Erythroblast (primary cell): ENCODE measurements at regions not wholly inside any gene's neighbourhood (a gene's known extent, or its start where the extent isn't known, plus 50 kb on each side); places are given as distances from the start of the nearest gene placed in this dataset.

Experiments used
- GATA1 ChIP-seq: IDR thresholded peaks from 2 replicates; pipeline ENCODE4 v1.6.1; 2011; ENCODE audit warnings: low read depth, mild to moderate bottlenecking, control low read depth, low read length, moderate library complexity
- POLR2A ChIP-seq: IDR thresholded peaks from 2 replicates; pipeline ENCODE4 v1.6.1; 2011; ENCODE audit warnings: mild to moderate bottlenecking, low read length

- TF ChIP-seq POLR2A (no peak), GATA1 (no peak)
Observed at GRCh38 chr5:53423724-53424123, 56.7 kb upstream of the FST start.
